H1 (cell line): ENCODE measurements at regions not wholly inside any gene's neighbourhood (a gene's known extent, or its start where the extent isn't known, plus 50 kb on each side); places are given as distances from the start of the nearest gene placed in this dataset.

Experiments used
- CTCF ChIA-PET: fragments of 300-600 bp; sonication (Branson Sonifier 250); formaldehyde crosslinking; loops from one replicate; lab custom pipeline; 2021; ENCODE audit not compliant: partially characterized antibody; lab: Charles Lee
- POLR2A ChIA-PET: fragments of 300-600 bp; sonication (Branson Sonifier 250); formaldehyde crosslinking; loops from one replicate; lab custom pipeline; 2021; ENCODE audit warnings: inconsistent platforms; ENCODE audit not compliant: partially characterized antibody; lab: Charles Lee
- DNase-seq, 2 experiments: peaks; one replicate each; pipeline versions ENCODE4 v3.0.0 to v3.0.0-alpha.2; 2010 to 2022; ENCODE audit warnings: low spot score in 2 of 2, low read depth in 1 of 2, mixed read lengths in 1 of 2
- FAIRE-seq: peaks from 2 replicates; lab custom pipeline; 2011; peaks lifted over from hg19 to GRCh38; lab: Jason Lieb, UNC
- H2AFZ ChIP-seq: 2 replicates; pipeline ENCODE4 v1.8.1; 2012; ENCODE audit warnings: low read length, inconsistent platforms
- H2AK5ac ChIP-seq: 2 replicates; pipeline ENCODE4 v1.6.1; 2013; ENCODE audit warnings: low read depth, low read length
- H2BK120ac ChIP-seq: replicated peaks from 2 replicates; pipeline ENCODE3; 2013; ENCODE audit warnings: low read depth, low read length, inconsistent platforms
- H2BK12ac ChIP-seq: 2 replicates; pipeline ENCODE4 v1.6.1; 2013; ENCODE audit warnings: low read depth, low read length
- H2BK15ac ChIP-seq: 2 replicates; pipeline ENCODE4 v1.6.1; 2013; ENCODE audit warnings: low read length
- H2BK20ac ChIP-seq: 2 replicates; pipeline ENCODE4 v1.6.1; 2013; ENCODE audit warnings: low read length
- H2BK5ac ChIP-seq: 2 replicates; pipeline ENCODE4 v1.6.1; 2013; ENCODE audit warnings: low read depth, low read length
- H3K14ac ChIP-seq: 2 replicates; pipeline ENCODE4 v1.6.1; 2013; ENCODE audit warnings: inconsistent platforms; ENCODE audit not compliant: insufficient read length
- H3K18ac ChIP-seq: 2 replicates; pipeline ENCODE4 v1.6.1; 2013; ENCODE audit warnings: low read length; ENCODE audit errors: extremely low read depth
- H3K23ac ChIP-seq: 2 replicates; pipeline ENCODE4 v1.6.1; 2013; ENCODE audit warnings: inconsistent platforms; ENCODE audit not compliant: insufficient read length
- H3K23me2 ChIP-seq: 2 replicates; pipeline ENCODE4 v1.6.1; 2013; ENCODE audit warnings: low read depth, low read length
- H3K27ac ChIP-seq: 2 replicates; pipeline ENCODE4 v1.6.1; 2011; ENCODE audit warnings: low read depth, low read length, inconsistent platforms
- H3K27me3 ChIP-seq, 4 experiments: replicated peaks in 1 of 4; 1 replicate in 1 of 4; 2 replicates in 3 of 4; pipeline versions ENCODE4 v1.6.1 to v1.8.1; 2011 to 2013; ENCODE audit warnings: low read length in 3 of 4, mild to moderate bottlenecking in 3 of 4, inconsistent platforms in 2 of 4, mixed read lengths in 2 of 4, moderate library complexity in 1 of 4; ENCODE audit not compliant: control insufficient read depth in 3 of 4, insufficient read depth in 3 of 4; ENCODE audit errors: extremely low read depth in 1 of 4
- H3K36me3 ChIP-seq, 4 experiments: 2 replicates each; pipeline versions ENCODE4 v1.6.1 to v1.8.1; 2011 to 2013; ENCODE audit warnings: mild to moderate bottlenecking in 4 of 4, low read length in 3 of 4, moderate library complexity in 2 of 4, control low read depth in 1 of 4, inconsistent platforms in 1 of 4; ENCODE audit not compliant: insufficient read depth in 4 of 4, control insufficient read depth in 2 of 4
- H3K4ac ChIP-seq: replicated peaks from 2 replicates; pipeline ENCODE3; 2013; ENCODE audit warnings: low read length, low read depth, mixed read lengths, inconsistent platforms; ENCODE audit not compliant: insufficient read length
- H3K4me1 ChIP-seq, 4 experiments: replicated peaks in 1 of 4; 1 replicate in 1 of 4; 2 replicates in 3 of 4; pipeline versions ENCODE4 v1.6.1 to v1.8.1; 2011 to 2013; ENCODE audit warnings: low read length in 3 of 4, inconsistent platforms in 2 of 4, mixed read lengths in 1 of 4; ENCODE audit not compliant: insufficient read depth in 4 of 4, control insufficient read depth in 3 of 4
- H3K4me2 ChIP-seq, 2 experiments: 2 replicates each; pipeline versions ENCODE4 v1.6.1 to v1.8.1; 2011 to 2013; ENCODE audit warnings: low read depth in 2 of 2, low read length in 2 of 2, control low read depth in 1 of 2, inconsistent platforms in 1 of 2, mild to moderate bottlenecking in 1 of 2; ENCODE audit not compliant: insufficient read depth in 1 of 2
- H3K4me3 ChIP-seq, 4 experiments: fragments of 200-600, 300-600 bp in 1 of 4; sonication (generic), shearing (Covaris generic), sonication (Bioruptor Twin) in 1 of 4; 2 replicates each; pipeline versions ENCODE4 v1.5.1 to v1.8.1; 2011 to 2016; ENCODE audit warnings: low read length in 4 of 4, low read depth in 3 of 4, control low read depth in 2 of 4, inconsistent platforms in 2 of 4, mild to moderate bottlenecking in 2 of 4, mixed read lengths in 1 of 4, moderate library complexity in 1 of 4; ENCODE audit not compliant: insufficient read depth in 2 of 4; ENCODE audit errors: extremely low read depth in 1 of 4
- H3K56ac ChIP-seq: replicated peaks from 2 replicates; pipeline ENCODE3; 2013; ENCODE audit warnings: low read depth, mild to moderate bottlenecking, mixed read lengths, low read length, inconsistent platforms; ENCODE audit not compliant: insufficient read length
- H3K79me1 ChIP-seq: 2 replicates; pipeline ENCODE4 v1.6.1; 2013; ENCODE audit warnings: low read depth, low read length, control low read depth
- H3K79me2 ChIP-seq, 2 experiments: 2 replicates each; pipeline versions ENCODE4 v1.6.1 to v1.8.1; 2012 to 2013; ENCODE audit warnings: low read length in 2 of 2, mild to moderate bottlenecking in 2 of 2, inconsistent platforms in 1 of 2; ENCODE audit not compliant: insufficient read depth in 2 of 2, control insufficient read depth in 1 of 2
- H3K9ac ChIP-seq, 4 experiments: replicated peaks in 1 of 4; 1 replicate in 1 of 4; 2 replicates in 3 of 4; pipeline versions ENCODE4 v1.6.1 to v1.8.1; 2011 to 2013; ENCODE audit warnings: low read depth in 3 of 4, low read length in 3 of 4, control low read depth in 2 of 4, mild to moderate bottlenecking in 2 of 4, moderate library complexity in 2 of 4, inconsistent platforms in 1 of 4; ENCODE audit errors: extremely low read depth in 1 of 4
- H3K9me3 ChIP-seq, 2 experiments: 2 replicates each; pipeline versions ENCODE4 v1.6.1 to v1.8.1; 2012 to 2013; ENCODE audit warnings: mild to moderate bottlenecking in 2 of 2, moderate library complexity in 2 of 2, control low read depth in 1 of 2, inconsistent platforms in 1 of 2, low read depth in 1 of 2, low read length in 1 of 2, mixed read lengths in 1 of 2; ENCODE audit not compliant: insufficient read depth in 2 of 2
- H4K20me1 ChIP-seq, 2 experiments: replicated peaks in 1 of 2; 2 replicates each; pipeline versions ENCODE3 to v1.8.1; 2011 to 2013; ENCODE audit warnings: inconsistent platforms in 2 of 2, low read length in 2 of 2, mild to moderate bottlenecking in 1 of 2; ENCODE audit not compliant: insufficient read depth in 2 of 2, control insufficient read depth in 1 of 2
- H4K5ac ChIP-seq: 2 replicates; pipeline ENCODE4 v1.6.1; 2013; ENCODE audit warnings: low read length, low read depth, mixed read lengths, inconsistent platforms; ENCODE audit not compliant: insufficient read length
- H4K8ac ChIP-seq: 2 replicates; pipeline ENCODE4 v1.8.0; 2013; ENCODE audit warnings: mild to moderate bottlenecking, moderate library complexity, low read length, inconsistent platforms; ENCODE audit not compliant: insufficient read depth; ENCODE audit errors: extremely low read depth
- H4K91ac ChIP-seq: replicated peaks from 2 replicates; pipeline ENCODE3; 2013; ENCODE audit warnings: low read length, mixed read lengths, inconsistent platforms; ENCODE audit not compliant: insufficient read length
- CEBPB ChIP-seq: IDR thresholded peaks from 2 replicates; pipeline ENCODE4 v1.6.1; 2012; ENCODE audit warnings: low read depth, low read length
- E2F6 ChIP-seq: IDR thresholded peaks from 2 replicates; pipeline ENCODE4 v1.6.1; 2012; ENCODE audit warnings: inconsistent platforms
- GTF2F1 ChIP-seq: IDR thresholded peaks from 2 replicates; pipeline ENCODE4 v1.6.1; 2012; ENCODE audit warnings: low read depth, low read length, improper control_type of control experiment, borderline replicate concordance
- PHF8 ChIP-seq: fragments of 200-600 bp; sonication (generic); conservative IDR thresholded peaks from 2 replicates; pipeline ENCODE4 v1.7.1; 2012; ENCODE audit warnings: low read depth, mild to moderate bottlenecking, inconsistent platforms, low read length, moderate library complexity
- POLR2AphosphoS5 ChIP-seq: IDR thresholded peaks from 2 replicates; pipeline ENCODE4 v1.6.1; 2011; ENCODE audit warnings: low read depth, low read length
- POU5F1 ChIP-seq: IDR thresholded peaks from 2 replicates; pipeline ENCODE4 v1.6.1; 2011; ENCODE audit warnings: low read depth, mild to moderate bottlenecking, low read length, moderate library complexity
- RFX5 ChIP-seq: IDR thresholded peaks from 2 replicates; pipeline ENCODE4 v1.6.1; 2011; ENCODE audit warnings: low read depth, low read length, improper control_type of control experiment, borderline replicate concordance
- RNF2 ChIP-seq: fragments of 200-900, 300-1000 bp; sonication (generic); IDR thresholded peaks from 2 replicates; pipeline ENCODE4 v1.7.1; 2016; ENCODE audit warnings: borderline replicate concordance, low read depth, mild to moderate bottlenecking, antibody characterized with exemption, low read length; ENCODE audit not compliant: poor library complexity, severe bottlenecking; ENCODE audit errors: missing control alignments
- SUZ12 ChIP-seq: fragments of 200-600 bp; sonication (generic); IDR thresholded peaks from 2 replicates; pipeline ENCODE4 v1.6.1; 2012; ENCODE audit warnings: mild to moderate bottlenecking, inconsistent platforms, low read length, moderate library complexity, mixed read lengths
- TCF12 ChIP-seq: IDR thresholded peaks from 2 replicates; pipeline ENCODE4 v1.6.1; 2011; ENCODE audit warnings: low read depth, mild to moderate bottlenecking, low read length
- ZNF274 ChIP-seq: IDR thresholded peaks from 2 replicates; pipeline ENCODE4 v1.7.0; 2012; ENCODE audit warnings: low read length, borderline replicate concordance; ENCODE audit errors: extremely low read depth
- WGBS, 2 experiments: shearing (Covaris generic) in 1 of 2; methylation state at CpG; one replicate each; pipeline versions ENCODE4 v1.1.6 to v1.1.7; 2013 to 2015; ENCODE audit warnings: low lambda C conversion rate in 2 of 2, mixed read lengths in 2 of 2, inconsistent platforms in 1 of 2, low coverage in 1 of 2, missing lambda C conversion rate in 1 of 2; ENCODE audit not compliant: insufficient replicate concordance in 2 of 2, insufficient coverage in 1 of 2, insufficient read length in 1 of 2; ENCODE audit errors: extremely low coverage in 1 of 2, missing lambda C conversion rate in 1 of 2; 5-methylcytosine and 5-hydroxymethylcytosine counted together

GRCh38 chr4:140809676-140810075, 53.5 kb upstream of the TBC1D9 start:
- H2BK20ac ChIP-seq = no peak overlapping the region
- no peak overlapping the region for H3K18ac ChIP-seq
- no peak overlapping the region for H2BK5ac ChIP-seq
- H2BK120ac ChIP-seq = no peak overlapping the region
- no peak overlapping the region for H3K14ac ChIP-seq
- H3K36me3 ChIP-seq = no peaks in the 10 kb centered on the region
- no peak overlapping the region for H3K27ac ChIP-seq
- CTCF ChIA-PET = no interaction called here
- DNase-seq (no peak), FAIRE-seq (no peak)
- H3K27me3 ChIP-seq = no peaks in the 10 kb centered on the region
- H4K91ac ChIP-seq = no peak overlapping the region
- H2BK12ac ChIP-seq = no peak overlapping the region
- H3K79me1 ChIP-seq = no peaks in the 10 kb centered on the region
- no peak overlapping the region for H2AK5ac ChIP-seq
- H4K20me1 ChIP-seq = no peaks in the 10 kb centered on the region
- WGBS, 2 experiments = 86% methylated on average over 6 of the region's 6 CpGs; no CpG with 5 or more reads in 1 of the 2 experiments
- H3K23ac ChIP-seq = no peak overlapping the region
- H2BK15ac ChIP-seq = no peak overlapping the region
- H2AFZ ChIP-seq = no peak overlapping the region
- no peak overlapping the region for H3K9ac ChIP-seq
- H3K4ac ChIP-seq = no peak overlapping the region
- H3K9me3 ChIP-seq = no peaks in the 10 kb centered on the region
- H3K4me1 ChIP-seq = no peaks in the 10 kb centered on the region; a peak in 1 of 7 replicates
- no peaks in the 10 kb centered on the region for H3K79me2 ChIP-seq
- H3K23me2 ChIP-seq = no peaks in the 10 kb centered on the region; the same call in 1 of the 2 replicates
- POLR2A ChIA-PET = no interaction called here
- H4K8ac ChIP-seq = no peak overlapping the region
- no peak overlapping the region for H3K4me2 ChIP-seq
- H3K56ac ChIP-seq = no peak overlapping the region
- no peak overlapping the region for H3K4me3 ChIP-seq
- H4K5ac ChIP-seq = no peak overlapping the region
- TF ChIP-seq RFX5 = no peak
- no peak for TF ChIP-seq PHF8
- no peak for TF ChIP-seq E2F6
- TF ChIP-seq SUZ12 = no peak
- no peak for TF ChIP-seq RNF2
- no peak for TF ChIP-seq ZNF274
- TF ChIP-seq TCF12 = no peak
- no peak for TF ChIP-seq POU5F1
- TF ChIP-seq CEBPB = no peak
- TF ChIP-seq POLR2AphosphoS5 = no peak
- TF ChIP-seq GTF2F1 = no peak
